Peyer's patch (tissue), 4 donors: ENCODE measurements at regions not wholly inside any gene's neighbourhood (a gene's known extent, or its start where the extent isn't known, plus 50 kb on each side); places are given as distances from the start of the nearest gene placed in this dataset.

Experiments used
- DNase-seq, 3 donors: peaks; one replicate each; pipeline ENCODE4 v3.0.0-alpha.2; 2017 to 2019
- H3K27ac ChIP-seq, 4 donors: fragments of 200-600 bp; sonication (generic); one replicate each; pipeline ENCODE4 v1.5.1; 2016 to 2019
- H3K27me3 ChIP-seq, 2 donors: fragments of 200-600 bp; sonication (generic); one replicate each; pipeline ENCODE4 v1.5.1; 2019
- H3K36me3 ChIP-seq, 3 donors: fragments of 200-600 bp; sonication (generic); one replicate each; pipeline ENCODE4 v1.5.1; 2016 to 2019
- H3K4me1 ChIP-seq, 4 donors: fragments of 200-600 bp; sonication (generic); one replicate each; pipeline ENCODE4 v1.5.1; 2016 to 2019
- H3K4me3 ChIP-seq, 4 donors: fragments of 200-600 bp; sonication (generic); 1 replicate in 3 of 4; 2 replicates in 1 of 4; pipeline ENCODE4 v1.5.1; 2016 to 2019; ENCODE audit warnings: mild to moderate bottlenecking in 1 of 4
- H3K9me3 ChIP-seq, 4 donors: fragments of 200-600 bp; sonication (generic); one replicate each; pipeline ENCODE4 v1.5.1; 2016 to 2019; ENCODE audit warnings: mild to moderate bottlenecking in 1 of 4
- CTCF ChIP-seq, 6 experiments: fragments of 450-650 bp in 4 of 6; fragments of 200-600 bp in 2 of 6; sonication (generic) in 1 of 6; IDR thresholded peaks; one replicate each; pipeline ENCODE4 v1.5.1; 2017 to 2019; ENCODE audit warnings: antibody characterized with exemption in 6 of 6, mild to moderate bottlenecking in 3 of 6, moderate library complexity in 1 of 6
- POLR2A ChIP-seq, 2 donors: fragments of 450-650 bp; IDR thresholded peaks; one replicate each; pipeline ENCODE4 v1.5.1; 2017; ENCODE audit warnings: antibody characterized with exemption in 2 of 2, mild to moderate bottlenecking in 2 of 2, moderate library complexity in 2 of 2

- DNase-seq, result no peak
- no peak overlapping the region for H3K27ac ChIP-seq
- TF ChIP-seq POLR2A (IDR thresholded peaks at IDR 0.05) (no peak), CTCF (IDR thresholded peaks at IDR 0.05) (no peak)
- no peaks in the 10 kb centered on the region for H3K36me3 ChIP-seq
- H3K27me3 ChIP-seq, result no peaks in the 10 kb centered on the region
- no peaks in the 10 kb centered on the region for H3K4me1 ChIP-seq
- H3K4me3 ChIP-seq, result no peak overlapping the region
- no peaks in the 10 kb centered on the region for H3K9me3 ChIP-seq
Measured at GRCh38 chr20:6504826-6505225, 262.7 kb upstream of the BMP2 start.

GRCh38 chr20:6504179-6504578 is 263.3 kb upstream of the BMP2 start:
- H3K27ac ChIP-seq, result no peak overlapping the region
- no peaks in the 10 kb centered on the region for H3K4me1 ChIP-seq
- H3K27me3 ChIP-seq, result no peaks in the 10 kb centered on the region
- DNase-seq, result no peak
- H3K4me3 ChIP-seq, result no peak overlapping the region
- H3K9me3 ChIP-seq, result no peaks in the 10 kb centered on the region
- no peaks in the 10 kb centered on the region for H3K36me3 ChIP-seq
- TF ChIP-seq POLR2A (IDR thresholded peaks at IDR 0.05), result no peak
- TF ChIP-seq CTCF (IDR thresholded peaks at IDR 0.05), result no peak

GRCh38 chr20:6502999-6503398 is 264.5 kb upstream of the BMP2 start:
- no peaks in the 10 kb centered on the region for H3K36me3 ChIP-seq
- H3K27ac ChIP-seq, result no peak overlapping the region
- H3K4me1 ChIP-seq, result no peaks in the 10 kb centered on the region
- H3K9me3 ChIP-seq, result no peaks in the 10 kb centered on the region
- DNase-seq, result no peak
- no peaks in the 10 kb centered on the region for H3K27me3 ChIP-seq
- H3K4me3 ChIP-seq, result no peak overlapping the region
- no peak for TF ChIP-seq POLR2A (IDR thresholded peaks at IDR 0.05)
- no peak for TF ChIP-seq CTCF (IDR thresholded peaks at IDR 0.05)

GRCh38 chr20:6502219-6502618 is 265.3 kb upstream of the BMP2 start:
- no peak overlapping the region for H3K27ac ChIP-seq
- H3K27me3 ChIP-seq, result no peaks in the 10 kb centered on the region
- no peaks in the 10 kb centered on the region for H3K9me3 ChIP-seq
- no peaks in the 10 kb centered on the region for H3K4me1 ChIP-seq
- no peak for TF ChIP-seq POLR2A (IDR thresholded peaks at IDR 0.05)
- TF ChIP-seq CTCF (IDR thresholded peaks at IDR 0.05), result no peak
- H3K36me3 ChIP-seq, result no peaks in the 10 kb centered on the region
- H3K4me3 ChIP-seq, result no peak overlapping the region
- no peak for DNase-seq

GRCh38 chr20:6501061-6501460 is 266.4 kb upstream of the BMP2 start:
- Histone ChIP-seq H3K36me3 (no peaks in the 10 kb centered on the region), H3K9me3 (no peaks in the 10 kb centered on the region), H3K4me3 (no peak overlapping the region), H3K27ac (no peak overlapping the region), H3K4me1 (no peaks in the 10 kb centered on the region), H3K27me3 (no peaks in the 10 kb centered on the region)
- DNase-seq, result no peak
- no peak for TF ChIP-seq CTCF (IDR thresholded peaks at IDR 0.05)
- TF ChIP-seq POLR2A (IDR thresholded peaks at IDR 0.05), result no peak

- H3K9me3 ChIP-seq, result no peaks in the 10 kb centered on the region
- H3K4me1 ChIP-seq, result no peaks in the 10 kb centered on the region
- TF ChIP-seq CTCF (IDR thresholded peaks at IDR 0.05) (no peak), POLR2A (IDR thresholded peaks at IDR 0.05) (no peak)
- DNase-seq, result no peak
- H3K4me3 ChIP-seq, result no peak overlapping the region
- H3K36me3 ChIP-seq, result no peaks in the 10 kb centered on the region
- no peaks in the 10 kb centered on the region for H3K27me3 ChIP-seq
- H3K27ac ChIP-seq, result no peak overlapping the region
Measured at GRCh38 chr20:6499566-6499965, 267.9 kb upstream of the BMP2 start.
